Body of pancreas (tissue), 4 donors: ENCODE measurements at regions not wholly inside any gene's neighbourhood (a gene's known extent, or its start where the extent isn't known, plus 50 kb on each side); places are given as distances from the start of the nearest gene placed in this dataset.

ENCODE experiments used
- CTCF ChIP-seq, 7 experiments: fragments of 450-650 bp in 4 of 7; fragments of 200-600 bp in 3 of 7; sonication (generic) in 3 of 7; IDR thresholded peaks; one replicate each; pipeline ENCODE4 v1.5.1; 2016 to 2019; ENCODE audit warnings: antibody characterized with exemption in 7 of 7
- POLR2A ChIP-seq, 3 donors: fragments of 450-650 bp; IDR thresholded peaks; one replicate each; pipeline ENCODE4 v1.6.1; 2016; ENCODE audit warnings: antibody characterized with exemption in 3 of 3, mild to moderate bottlenecking in 2 of 3

- TF ChIP-seq POLR2A (IDR thresholded peaks at IDR 0.05) (no peak), CTCF (IDR thresholded peaks at IDR 0.05) (no peak)
Observed at GRCh38 chr3:40770061-40770460, 245.3 kb downstream of the ZNF621 start.
